ENCODE measurements at regions not wholly inside any gene's neighbourhood (a gene's known extent, or its start where the extent isn't known, plus 50 kb on each side); places are given as distances from the start of the nearest gene placed in this dataset.

DNA sequence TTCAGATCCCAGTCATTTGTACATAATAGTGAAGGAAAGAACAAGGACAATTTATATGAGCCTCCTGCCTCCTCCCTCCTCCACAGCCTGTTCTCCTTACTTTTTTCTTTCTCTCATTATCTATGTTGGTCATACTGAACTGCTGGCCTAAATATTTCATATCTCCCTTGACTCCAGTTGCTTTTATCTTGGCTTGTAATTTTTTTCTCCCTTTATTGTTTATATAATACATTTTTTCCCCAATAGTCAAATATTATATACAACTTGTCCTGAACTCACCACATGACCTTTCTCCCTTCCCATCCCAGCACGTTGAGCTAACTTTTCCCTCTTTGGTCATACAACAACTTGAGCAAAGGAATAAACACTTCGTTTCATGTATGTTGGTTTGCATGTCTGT is 752.1 kb downstream of the LTN1 start:
- TF ChIP-seq, protein P1, sequence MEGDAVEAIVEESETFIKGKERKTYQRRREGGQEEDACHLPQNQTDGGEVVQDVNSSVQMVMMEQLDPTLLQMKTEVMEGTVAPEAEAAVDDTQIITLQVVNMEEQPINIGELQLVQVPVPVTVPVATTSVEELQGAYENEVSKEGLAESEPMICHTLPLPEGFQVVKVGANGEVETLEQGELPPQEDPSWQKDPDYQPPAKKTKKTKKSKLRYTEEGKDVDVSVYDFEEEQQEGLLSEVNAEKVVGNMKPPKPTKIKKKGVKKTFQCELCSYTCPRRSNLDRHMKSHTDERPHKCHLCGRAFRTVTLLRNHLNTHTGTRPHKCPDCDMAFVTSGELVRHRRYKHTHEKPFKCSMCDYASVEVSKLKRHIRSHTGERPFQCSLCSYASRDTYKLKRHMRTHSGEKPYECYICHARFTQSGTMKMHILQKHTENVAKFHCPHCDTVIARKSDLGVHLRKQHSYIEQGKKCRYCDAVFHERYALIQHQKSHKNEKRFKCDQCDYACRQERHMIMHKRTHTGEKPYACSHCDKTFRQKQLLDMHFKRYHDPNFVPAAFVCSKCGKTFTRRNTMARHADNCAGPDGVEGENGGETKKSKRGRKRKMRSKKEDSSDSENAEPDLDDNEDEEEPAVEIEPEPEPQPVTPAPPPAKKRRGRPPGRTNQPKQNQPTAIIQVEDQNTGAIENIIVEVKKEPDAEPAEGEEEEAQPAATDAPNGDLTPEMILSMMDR (IDR thresholded peaks at IDR 0.05; ENCODE audit: poor library complexity): no peak
- no peak for TF ChIP-seq EZH2 (IDR thresholded peaks at IDR 0.05; ENCODE audit: borderline replicate concordance)
- TF ChIP-seq EZH2phosphoT487 (IDR thresholded peaks at IDR 0.05; ENCODE audit: low read depth, severe bottlenecking, unreplicated experiment): no peak
